ENCODE measurements at regions not wholly inside any gene's neighbourhood (a gene's known extent, or its start where the extent isn't known, plus 50 kb on each side); places are given as distances from the start of the nearest gene placed in this dataset.

GRCh38 chr4:141403782-141404181 is 183.1 kb downstream of the ZNF330 start:
- 85% methylated on average over 2 of the region's 2 CpGs; no CpG with 5 or more reads in 1 of the 2 experiments for WGBS, 2 experiments (ENCODE audit: extremely low coverage in 1 of 2, insufficient coverage in 1 of 2, insufficient read length in 1 of 2, insufficient replicate concordance in 2 of 2, low coverage in 1 of 2, low lambda C conversion rate in 2 of 2, missing lambda C conversion rate in 1 of 2)
- H2BK120ac ChIP-seq (replicated peaks; ENCODE audit: low read depth, low read length): no peak overlapping the region
- no peak overlapping the region for H3K23ac ChIP-seq (ENCODE audit: insufficient read length)
- no peak overlapping the region for H4K91ac ChIP-seq (replicated peaks; ENCODE audit: insufficient read length, low read length)
- H3K4me3 ChIP-seq (ENCODE audit: extremely low read depth in 1 of 4, insufficient read depth in 2 of 4, low read depth in 3 of 4, low read length in 4 of 4): no peak overlapping the region
- no peak for TF ChIP-seq PHF8 (conservative IDR thresholded peaks at IDR 0.05; ENCODE audit: low read depth, low read length)
- no peak for TF ChIP-seq GTF2F1 (IDR thresholded peaks at IDR 0.05; ENCODE audit: borderline replicate concordance, low read depth, low read length)
- TF ChIP-seq SRF (IDR thresholded peaks at IDR 0.05; ENCODE audit: low read depth, low read length): no peak
- no peak for TF ChIP-seq CBX8 (IDR thresholded peaks at IDR 0.05; ENCODE audit: borderline replicate concordance, low read depth, low read length)
- TF ChIP-seq, protein P1, sequence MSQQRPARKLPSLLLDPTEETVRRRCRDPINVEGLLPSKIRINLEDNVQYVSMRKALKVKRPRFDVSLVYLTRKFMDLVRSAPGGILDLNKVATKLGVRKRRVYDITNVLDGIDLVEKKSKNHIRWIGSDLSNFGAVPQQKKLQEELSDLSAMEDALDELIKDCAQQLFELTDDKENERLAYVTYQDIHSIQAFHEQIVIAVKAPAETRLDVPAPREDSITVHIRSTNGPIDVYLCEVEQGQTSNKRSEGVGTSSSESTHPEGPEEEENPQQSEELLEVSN (IDR thresholded peaks at IDR 0.05): no peak
- TF ChIP-seq POLR2AphosphoS5 (IDR thresholded peaks at IDR 0.05; ENCODE audit: low read depth, low read length): no peak
- TF ChIP-seq YY1 (IDR thresholded peaks at IDR 0.05; ENCODE audit: low read depth, low read length): no peak
- no peak for TF ChIP-seq TAF7 (optimal IDR thresholded peaks at IDR 0.05; ENCODE audit: borderline replicate concordance, low read depth, low read length)
- TF ChIP-seq NRF1 (IDR thresholded peaks at IDR 0.05; ENCODE audit: low read depth, low read length): no peak
- H3K79me1 ChIP-seq (ENCODE audit: low read depth, low read length): no peaks in the 10 kb centered on the region
- FAIRE-seq (no peak), DNase-seq (ENCODE audit: low read depth in 1 of 2, low spot score in 2 of 2) (no peak)
- H3K4ac ChIP-seq (replicated peaks; ENCODE audit: insufficient read length, low read depth, low read length): no peak overlapping the region
- no peaks in the 10 kb centered on the region for H3K4me1 ChIP-seq (replicated peaks in 1 of 4; ENCODE audit: control insufficient read depth in 3 of 4, insufficient read depth in 4 of 4, low read length in 3 of 4)
- H3K56ac ChIP-seq (replicated peaks; ENCODE audit: insufficient read length, low read depth, low read length): no peak overlapping the region
- no peaks in the 10 kb centered on the region for H3K27me3 ChIP-seq (replicated peaks in 1 of 4; ENCODE audit: control insufficient read depth in 3 of 4, extremely low read depth in 1 of 4, insufficient read depth in 3 of 4, low read length in 3 of 4)
- H3K27ac ChIP-seq (ENCODE audit: low read depth, low read length): no peak overlapping the region
- no peak overlapping the region for H2BK20ac ChIP-seq (ENCODE audit: low read length)
- H2BK5ac ChIP-seq (ENCODE audit: low read depth, low read length): no peak overlapping the region
- H3K36me3 ChIP-seq (ENCODE audit: control insufficient read depth in 2 of 4, insufficient read depth in 4 of 4, low read length in 3 of 4): no peaks in the 10 kb centered on the region
- H4K20me1 ChIP-seq (replicated peaks in 1 of 2; ENCODE audit: control insufficient read depth in 1 of 2, insufficient read depth in 2 of 2, low read length in 2 of 2): no peaks in the 10 kb centered on the region
- H2BK15ac ChIP-seq (ENCODE audit: low read length): no peak overlapping the region
- no peak overlapping the region for H3K14ac ChIP-seq (ENCODE audit: insufficient read length)
- H3K9me3 ChIP-seq (ENCODE audit: insufficient read depth in 2 of 2, low read depth in 1 of 2, low read length in 1 of 2): no peaks in the 10 kb centered on the region
- no peak overlapping the region for H2AK5ac ChIP-seq (ENCODE audit: low read depth, low read length)
- CTCF ChIA-PET (ENCODE audit: partially characterized antibody): interaction anchor here (0.7 kb wide), 1 partner anchor 19 kb away, joined by 3 read pairs; no protein-coding TSS in a partner anchor
- H3K4me2 ChIP-seq (ENCODE audit: insufficient read depth in 1 of 2, low read depth in 2 of 2, low read length in 2 of 2): no peak overlapping the region
- H3K9ac ChIP-seq (replicated peaks in 1 of 4; ENCODE audit: extremely low read depth in 1 of 4, low read depth in 3 of 4, low read length in 3 of 4): no peak overlapping the region
- POLR2A ChIA-PET (ENCODE audit: partially characterized antibody): no interaction called here
- H4K8ac ChIP-seq (ENCODE audit: extremely low read depth, insufficient read depth, low read length): no peak overlapping the region
- H2BK12ac ChIP-seq (ENCODE audit: low read depth, low read length): no peak overlapping the region
- no peaks in the 10 kb centered on the region for H3K79me2 ChIP-seq (ENCODE audit: control insufficient read depth in 1 of 2, insufficient read depth in 2 of 2, low read length in 2 of 2)
- no peak overlapping the region for H4K5ac ChIP-seq (ENCODE audit: insufficient read length, low read depth, low read length)
- H3K23me2 ChIP-seq (ENCODE audit: low read depth, low read length): no peaks in the 10 kb centered on the region
- no peak overlapping the region for H3K18ac ChIP-seq (ENCODE audit: extremely low read depth, low read length)
- H2AFZ ChIP-seq (ENCODE audit: low read length): no peak overlapping the region

All from H1 (cell line).